ENCODE measurements at regions not wholly inside any gene's neighbourhood (a gene's known extent, or its start where the extent isn't known, plus 50 kb on each side); places are given as distances from the start of the nearest gene placed in this dataset.

- Histone ChIP-seq H3K4me1 (ENCODE audit: insufficient read depth, low read length, severe bottlenecking) (no peaks in the 10 kb centered on the region), H3K27ac (ENCODE audit: low read depth, low read length, poor library complexity, severe bottlenecking) (no peak overlapping the region), H3K27me3 (ENCODE audit: insufficient read depth, low read length) (no peaks in the 10 kb centered on the region), H3K4me2 (ENCODE audit: low read length) (no peak overlapping the region), H3K36me3 (ENCODE audit: insufficient read depth, low read length) (no peaks in the 10 kb centered on the region), H3K9me2 (ENCODE audit: low read depth, low read length) (no peaks in the 10 kb centered on the region), H3K9ac (ENCODE audit: low read length) (no peak overlapping the region), H2AFZ (ENCODE audit: low read length) (no peak overlapping the region), H3F3A (ENCODE audit: insufficient read depth, low read length) (no peaks in the 10 kb centered on the region), H3K9me3 (ENCODE audit: low read length) (no peaks in the 10 kb centered on the region), H3K79me2 (ENCODE audit: insufficient read depth, low read length) (no peaks in the 10 kb centered on the region), H3K4me3 (ENCODE audit: low read depth, low read length, poor library complexity, severe bottlenecking) (no peak overlapping the region), H4K20me1 (ENCODE audit: insufficient read depth, low read length) (no peaks in the 10 kb centered on the region)
- no peak for TF ChIP-seq CTCF (IDR thresholded peaks at IDR 0.05; ENCODE audit: low read length)
- TF ChIP-seq EZH2 (IDR thresholded peaks at IDR 0.05; ENCODE audit: borderline replicate concordance, low read length): no peak
Measured at GRCh38 chr20:12265662-12266061, 348.0 kb downstream of the BTBD3 start.

- Histone ChIP-seq H3K4me2 (ENCODE audit: low read length) (no peak overlapping the region), H3K27ac (ENCODE audit: low read depth, low read length, poor library complexity, severe bottlenecking) (no peak overlapping the region), H3K9ac (ENCODE audit: low read length) (no peak overlapping the region), H3K27me3 (ENCODE audit: insufficient read depth, low read length) (no peaks in the 10 kb centered on the region), H3K9me3 (ENCODE audit: low read length) (no peaks in the 10 kb centered on the region), H3K4me1 (ENCODE audit: insufficient read depth, low read length, severe bottlenecking) (no peaks in the 10 kb centered on the region), H3K36me3 (ENCODE audit: insufficient read depth, low read length) (no peaks in the 10 kb centered on the region), H3K79me2 (ENCODE audit: insufficient read depth, low read length) (no peaks in the 10 kb centered on the region), H4K20me1 (ENCODE audit: insufficient read depth, low read length) (no peaks in the 10 kb centered on the region), H3K4me3 (ENCODE audit: low read depth, low read length, poor library complexity, severe bottlenecking) (no peak overlapping the region), H2AFZ (ENCODE audit: low read length) (no peak overlapping the region), H3K9me2 (ENCODE audit: low read depth, low read length) (no peaks in the 10 kb centered on the region), H3F3A (ENCODE audit: insufficient read depth, low read length) (no peaks in the 10 kb centered on the region)
- TF ChIP-seq EZH2 (IDR thresholded peaks at IDR 0.05; ENCODE audit: borderline replicate concordance, low read length) (no peak), CTCF (IDR thresholded peaks at IDR 0.05; ENCODE audit: low read length) (no peak)
Measured at GRCh38 chr20:12269579-12269978, 351.9 kb downstream of the BTBD3 start.

- Histone ChIP-seq H3K9ac (ENCODE audit: low read length) (no peak overlapping the region), H3K4me3 (ENCODE audit: low read depth, low read length, poor library complexity, severe bottlenecking) (no peak overlapping the region), H3K9me2 (ENCODE audit: low read depth, low read length) (no peaks in the 10 kb centered on the region), H3K27me3 (ENCODE audit: insufficient read depth, low read length) (no peaks in the 10 kb centered on the region), H3K79me2 (ENCODE audit: insufficient read depth, low read length) (no peaks in the 10 kb centered on the region), H2AFZ (ENCODE audit: low read length) (no peak overlapping the region), H3K4me2 (ENCODE audit: low read length) (no peak overlapping the region), H3K4me1 (ENCODE audit: insufficient read depth, low read length, severe bottlenecking) (no peaks in the 10 kb centered on the region), H3F3A (ENCODE audit: insufficient read depth, low read length) (no peaks in the 10 kb centered on the region), H3K27ac (ENCODE audit: low read depth, low read length, poor library complexity, severe bottlenecking) (no peak overlapping the region), H3K36me3 (ENCODE audit: insufficient read depth, low read length) (no peaks in the 10 kb centered on the region), H3K9me3 (ENCODE audit: low read length) (no peaks in the 10 kb centered on the region), H4K20me1 (ENCODE audit: insufficient read depth, low read length) (no peaks in the 10 kb centered on the region)
- TF ChIP-seq EZH2 (IDR thresholded peaks at IDR 0.05; ENCODE audit: borderline replicate concordance, low read length): no peak
- no peak for TF ChIP-seq CTCF (IDR thresholded peaks at IDR 0.05; ENCODE audit: low read length)
Measured at GRCh38 chr20:12270863-12271262, 353.2 kb downstream of the BTBD3 start.
